CD4-positive, CD25-positive, alpha-beta regulatory T cell (primary cell): ENCODE measurements at regions not wholly inside any gene's neighbourhood (a gene's known extent, or its start where the extent isn't known, plus 50 kb on each side); places are given as distances from the start of the nearest gene placed in this dataset.

Experiments
- ATAC-seq, 2 donors: fragments of 150-1000 bp; cut with Tn5 transposase; one replicate each; pipeline ENCODE4 v1.10.0; 2021; ENCODE audit warnings: low read depth in 2 of 2, moderate number of reproducible peaks in 2 of 2, moderate library complexity in 1 of 2
- DNase-seq, 3 donors: peaks; one replicate each; pipeline versions ENCODE4 v3.0.0 to v3.0.0-alpha.2; 2012 to 2022; ENCODE audit warnings: mixed read lengths in 1 of 3
- H3K27ac ChIP-seq: one replicate; pipeline ENCODE4 v1.7.0; 2013; ENCODE audit warnings: mild to moderate bottlenecking, low read length; ENCODE audit not compliant: insufficient read depth, poor library complexity, severe bottlenecking
- H3K27me3 ChIP-seq: one replicate; pipeline ENCODE4 v1.7.0; 2013; ENCODE audit warnings: low read length; ENCODE audit not compliant: control insufficient read depth, insufficient read depth
- H3K36me3 ChIP-seq: one replicate; pipeline ENCODE4 v1.7.0; 2013; ENCODE audit warnings: mild to moderate bottlenecking, low read length, moderate library complexity; ENCODE audit not compliant: control insufficient read depth, insufficient read depth
- H3K4me1 ChIP-seq: 2 replicates; pipeline ENCODE4 v1.7.0; 2013; ENCODE audit warnings: mild to moderate bottlenecking, low read length; ENCODE audit not compliant: insufficient read depth, control insufficient read depth, poor library complexity, severe bottlenecking
- H3K4me3 ChIP-seq: one replicate; pipeline ENCODE4 v1.7.0; 2013; ENCODE audit warnings: low read depth, mild to moderate bottlenecking, low read length, moderate library complexity
- H3K9me3 ChIP-seq, 2 experiments: 1 replicate in 1 of 2; 2 replicates in 1 of 2; pipeline ENCODE4 v1.7.0; 2013; ENCODE audit warnings: low read length in 2 of 2, mild to moderate bottlenecking in 1 of 2, moderate library complexity in 1 of 2; ENCODE audit not compliant: control insufficient read depth in 2 of 2
- H3K27ac Mint-ChIP-seq, 3 donors: one replicate each; pipeline ENCODE4 v1.8.0; 2020 to 2022; ENCODE audit warnings: mild to moderate bottlenecking in 3 of 3, mixed read lengths in 3 of 3, moderate library complexity in 2 of 3
- H3K27me3 Mint-ChIP-seq: one replicate; pipeline ENCODE4 v1.8.0; 2022; ENCODE audit warnings: mild to moderate bottlenecking, mixed read lengths
- H3K36me3 Mint-ChIP-seq: one replicate; pipeline ENCODE4 v1.8.0; 2020; ENCODE audit warnings: mixed read lengths
- H3K4me1 Mint-ChIP-seq, 4 donors: one replicate each; pipeline ENCODE4 v1.8.0; 2020 to 2022; ENCODE audit warnings: mixed read lengths in 4 of 4, mild to moderate bottlenecking in 1 of 4
- H3K4me3 Mint-ChIP-seq, 4 donors: one replicate each; pipeline ENCODE4 v1.8.0; 2020 to 2022; ENCODE audit warnings: mild to moderate bottlenecking in 4 of 4, mixed read lengths in 4 of 4, moderate library complexity in 3 of 4
- H3K9me3 Mint-ChIP-seq, 7 donors: one replicate each; pipeline ENCODE4 v1.8.0; 2020 to 2022; ENCODE audit warnings: mixed read lengths in 7 of 7, mild to moderate bottlenecking in 3 of 7, moderate library complexity in 2 of 7

- H3K36me3 Mint-ChIP-seq = no peaks in the 10 kb centered on the region
- Histone ChIP-seq H3K4me3 (no peak overlapping the region), H3K4me1 (no peaks in the 10 kb centered on the region), H3K27me3 (no peaks in the 10 kb centered on the region), H3K36me3 (no peaks in the 10 kb centered on the region), H3K9me3 (no peaks in the 10 kb centered on the region), H3K27ac (no peak overlapping the region)
- H3K4me1 Mint-ChIP-seq = no peaks in the 10 kb centered on the region
- ATAC-seq (no peak), DNase-seq (no peak)
- H3K9me3 Mint-ChIP-seq = peaks cover 0 to 5% (median 1%) of the 10 kb centered on the region in 7 donors
- H3K27me3 Mint-ChIP-seq = no peaks in the 10 kb centered on the region
- no peak overlapping the region for H3K27ac Mint-ChIP-seq
- no peak overlapping the region for H3K4me3 Mint-ChIP-seq
These were observed 272.1 kb upstream of the RND3 start for GRCh38 chr2:150759531-150759930.

- H3K4me1 Mint-ChIP-seq = no peaks in the 10 kb centered on the region
- no peaks in the 10 kb centered on the region for H3K4me1 ChIP-seq
- no peak for ATAC-seq
These were observed 271.6 kb upstream of the RND3 start for GRCh38 chr2:150759106-150759505.

GRCh38 chr2:150752229-150752628 is 264.8 kb upstream of the RND3 start:
- H3K4me3 ChIP-seq = no peak overlapping the region
- Mint-ChIP-seq H3K4me3 (no peak overlapping the region), H3K27me3 (no peaks in the 10 kb centered on the region)

More at GRCh38 chr2:150759106-150759505, 271.6 kb upstream of the RND3 start:
- no peaks in the 10 kb centered on the region for H3K27me3 ChIP-seq
- Mint-ChIP-seq H3K9me3 (peaks cover 0 to 5% (median under 1%) of the 10 kb centered on the region in 7 donors), H3K4me3 (no peak overlapping the region), H3K27ac (no peak overlapping the region), H3K27me3 (no peaks in the 10 kb centered on the region), H3K36me3 (no peaks in the 10 kb centered on the region)
- no peaks in the 10 kb centered on the region for H3K9me3 ChIP-seq
- DNase-seq = no peak
- H3K36me3 ChIP-seq = no peaks in the 10 kb centered on the region
- no peak overlapping the region for H3K4me3 ChIP-seq
- no peak overlapping the region for H3K27ac ChIP-seq

GRCh38 chr2:150750720-150751119 is 263.3 kb upstream of the RND3 start:
- Histone ChIP-seq H3K27me3 (no peaks in the 10 kb centered on the region), H3K9me3 (no peaks in the 10 kb centered on the region), H3K36me3 (no peaks in the 10 kb centered on the region), H3K4me3 (no peak overlapping the region), H3K4me1 (no peaks in the 10 kb centered on the region), H3K27ac (no peak overlapping the region)
- ATAC-seq (no peak), DNase-seq (no peak)
- Mint-ChIP-seq H3K36me3 (no peaks in the 10 kb centered on the region), H3K9me3 (peaks cover 0 to 3% (median 0%) of the 10 kb centered on the region in 7 donors), H3K4me3 (no peak overlapping the region), H3K27me3 (no peaks in the 10 kb centered on the region), H3K27ac (no peak overlapping the region), H3K4me1 (no peaks in the 10 kb centered on the region)

More at GRCh38 chr2:150752229-150752628, 264.8 kb upstream of the RND3 start:
- Mint-ChIP-seq H3K36me3 (no peaks in the 10 kb centered on the region), H3K4me1 (no peaks in the 10 kb centered on the region), H3K9me3 (peaks cover 0 to 3% (median 0%) of the 10 kb centered on the region in 7 donors), H3K27ac (no peak overlapping the region)
- H3K4me1 ChIP-seq = no peaks in the 10 kb centered on the region
- no peaks in the 10 kb centered on the region for H3K27me3 ChIP-seq
- DNase-seq = no peak
- no peak for ATAC-seq
- H3K36me3 ChIP-seq = no peaks in the 10 kb centered on the region
- H3K27ac ChIP-seq = no peak overlapping the region
- no peaks in the 10 kb centered on the region for H3K9me3 ChIP-seq

- no peaks in the 10 kb centered on the region for H3K36me3 Mint-ChIP-seq
- H3K9me3 ChIP-seq = no peaks in the 10 kb centered on the region
- H3K4me3 Mint-ChIP-seq = no peak overlapping the region
These were observed 254.6 kb upstream of the RND3 start for GRCh38 chr2:150742094-150742493.

GRCh38 chr2:150735894-150736498 is 248.5 kb upstream of the RND3 start:
- H3K27me3 ChIP-seq = no peaks in the 10 kb centered on the region
- no peak overlapping the region for H3K27ac ChIP-seq
- ATAC-seq (no peak), DNase-seq (no peak)
- H3K27me3 Mint-ChIP-seq = no peaks in the 10 kb centered on the region
- no peak overlapping the region for H3K4me3 ChIP-seq
- H3K4me3 Mint-ChIP-seq = no peak overlapping the region
- no peaks in the 10 kb centered on the region for H3K4me1 ChIP-seq
- H3K36me3 ChIP-seq = no peaks in the 10 kb centered on the region
- no peaks in the 10 kb centered on the region for H3K4me1 Mint-ChIP-seq
- no peaks in the 10 kb centered on the region for H3K36me3 Mint-ChIP-seq
- no peak overlapping the region for H3K27ac Mint-ChIP-seq
- peaks cover 0 to 1% (median 0%) of the 10 kb centered on the region in 7 donors for H3K9me3 Mint-ChIP-seq
- H3K9me3 ChIP-seq = no peaks in the 10 kb centered on the region

More at GRCh38 chr2:150742094-150742493, 254.6 kb upstream of the RND3 start:
- no peak for DNase-seq
- Histone ChIP-seq H3K27me3 (no peaks in the 10 kb centered on the region), H3K4me3 (no peak overlapping the region), H3K36me3 (no peaks in the 10 kb centered on the region), H3K4me1 (no peaks in the 10 kb centered on the region), H3K27ac (no peak overlapping the region)
- ATAC-seq = no peak
- Mint-ChIP-seq H3K27ac (no peak overlapping the region), H3K27me3 (no peaks in the 10 kb centered on the region), H3K9me3 (peaks cover 0 to 2% (median 0%) of the 10 kb centered on the region in 7 donors), H3K4me1 (no peaks in the 10 kb centered on the region)

GRCh38 chr2:150733051-150733618 is 245.7 kb upstream of the RND3 start:
- Histone ChIP-seq H3K4me1 (no peaks in the 10 kb centered on the region), H3K27ac (no peak overlapping the region), H3K4me3 (no peak overlapping the region), H3K36me3 (no peaks in the 10 kb centered on the region), H3K27me3 (no peaks in the 10 kb centered on the region), H3K9me3 (no peaks in the 10 kb centered on the region)
- no peak overlapping the region for H3K4me3 Mint-ChIP-seq
- peaks cover 0 to 8% (median 0%) of the 10 kb centered on the region in 7 donors for H3K9me3 Mint-ChIP-seq
- H3K27ac Mint-ChIP-seq = no peak overlapping the region
- DNase-seq (no peak), ATAC-seq (no peak)
- no peaks in the 10 kb centered on the region for H3K4me1 Mint-ChIP-seq
- H3K27me3 Mint-ChIP-seq = no peaks in the 10 kb centered on the region
- H3K36me3 Mint-ChIP-seq = no peaks in the 10 kb centered on the region

GRCh38 chr2:150732491-150732890 is 245.0 kb upstream of the RND3 start:
- Histone ChIP-seq H3K27ac (no peak overlapping the region), H3K36me3 (no peaks in the 10 kb centered on the region), H3K4me3 (no peak overlapping the region), H3K9me3 (no peaks in the 10 kb centered on the region), H3K4me1 (no peaks in the 10 kb centered on the region), H3K27me3 (no peaks in the 10 kb centered on the region)
- no peak for ATAC-seq
- Mint-ChIP-seq H3K4me1 (no peaks in the 10 kb centered on the region), H3K4me3 (no peak overlapping the region), H3K9me3 (peaks cover 0 to 8% (median 0%) of the 10 kb centered on the region in 7 donors), H3K36me3 (no peaks in the 10 kb centered on the region), H3K27me3 (no peaks in the 10 kb centered on the region), H3K27ac (no peak overlapping the region)
- no peak for DNase-seq
